ENCODE measurements at regions not wholly inside any gene's neighbourhood (a gene's known extent, or its start where the extent isn't known, plus 50 kb on each side); places are given as distances from the start of the nearest gene placed in this dataset.
"Not testable (repeated sequence)": the region's sequence is repeated elsewhere in the genome, so short reads cannot be mapped to it uniquely, and the experiment has no call there.

GRCh38 chr1:104018922-104019674 is 269.4 kb downstream of the AMY1C start:
- no peak overlapping the region for H3K27ac ChIP-seq
- no peaks in the 10 kb centered on the region for H3K36me3 ChIP-seq
- H3K4me1 ChIP-seq, result no peaks in the 10 kb centered on the region
- H3K27me3 ChIP-seq, result no peaks in the 10 kb centered on the region
- no peak overlapping the region for H3K4me3 ChIP-seq
- no peak for TF ChIP-seq CTCF (IDR thresholded peaks at IDR 0.05)
- no peak for DNase-seq (ENCODE audit: low spot score in 2 of 2)
- intact Hi-C loops (cut with DNase I), result no loop called here
- no peaks in the 10 kb centered on the region for H3K9me3 ChIP-seq

- H3K36me3 ChIP-seq, result no peaks in the 10 kb centered on the region
- H3K27ac ChIP-seq, result no peak overlapping the region
- H3K9me3 ChIP-seq, result no peaks in the 10 kb centered on the region
- H3K4me1 ChIP-seq, result no peaks in the 10 kb centered on the region
- no peaks in the 10 kb centered on the region for H3K27me3 ChIP-seq
- intact Hi-C loops (cut with DNase I), result no loop called here
- DNase-seq (ENCODE audit: low spot score in 2 of 2), result no peak
- no peak for TF ChIP-seq CTCF (IDR thresholded peaks at IDR 0.05)
- no peak overlapping the region for H3K4me3 ChIP-seq
These were observed 270.0 kb downstream of the AMY1C start for GRCh38 chr1:104019675-104020049.

GRCh38 chr1:104028416-104029035 is 278.8 kb downstream of the AMY1C start:
- no peaks in the 10 kb centered on the region for H3K36me3 ChIP-seq
- H3K4me1 ChIP-seq, result no peaks in the 10 kb centered on the region
- H3K4me3 ChIP-seq, result no peak overlapping the region
- no peak for TF ChIP-seq CTCF (IDR thresholded peaks at IDR 0.05)
- no peak overlapping the region for H3K27ac ChIP-seq
- intact Hi-C loops (cut with DNase I), result no loop called here
- H3K27me3 ChIP-seq, result no peaks in the 10 kb centered on the region
- DNase-seq (ENCODE audit: low spot score in 2 of 2), result no peak
- no peaks in the 10 kb centered on the region for H3K9me3 ChIP-seq

GRCh38 chr1:104029456-104029970 is 279.8 kb downstream of the AMY1C start:
- H3K4me3 ChIP-seq, result no peak overlapping the region
- H3K27me3 ChIP-seq, result no peaks in the 10 kb centered on the region
- H3K27ac ChIP-seq, result no peak overlapping the region
- intact Hi-C loops (cut with DNase I), result no loop called here
- no peaks in the 10 kb centered on the region for H3K4me1 ChIP-seq
- no peaks in the 10 kb centered on the region for H3K36me3 ChIP-seq
- H3K9me3 ChIP-seq, result no peaks in the 10 kb centered on the region
- TF ChIP-seq CTCF (IDR thresholded peaks at IDR 0.05), result no peak
- no peak for DNase-seq (ENCODE audit: low spot score in 2 of 2)

- H3K27ac ChIP-seq, result no peak overlapping the region
- TF ChIP-seq CTCF (IDR thresholded peaks at IDR 0.05), result no peak
- H3K27me3 ChIP-seq, result no peaks in the 10 kb centered on the region
- no peaks in the 10 kb centered on the region for H3K4me1 ChIP-seq
- no peak for DNase-seq (ENCODE audit: low spot score in 2 of 2)
- H3K9me3 ChIP-seq, result no peaks in the 10 kb centered on the region
- H3K4me3 ChIP-seq, result no peak overlapping the region
- intact Hi-C loops (cut with DNase I), result no loop called here
- H3K36me3 ChIP-seq, result no peaks in the 10 kb centered on the region
These were observed 307.1 kb downstream of the AMY1C start for GRCh38 chr1:104056786-104057185.

- H3K4me3 ChIP-seq; H3K9me3 ChIP-seq; intact Hi-C loops (cut with DNase I); DNase-seq (ENCODE audit: low spot score in 2 of 2); H3K27me3 ChIP-seq; H3K4me1 ChIP-seq; H3K36me3 ChIP-seq; H3K27ac ChIP-seq: not testable (repeated sequence)
These were observed 307.7 kb downstream of the AMY1C start for GRCh38 chr1:104057219-104057898.

- H3K27me3 ChIP-seq; intact Hi-C loops (cut with DNase I); H3K9me3 ChIP-seq; DNase-seq (ENCODE audit: low spot score in 2 of 2); H3K4me3 ChIP-seq; H3K4me1 ChIP-seq; H3K36me3 ChIP-seq; H3K27ac ChIP-seq: not testable (repeated sequence)
These were observed 311.9 kb downstream of the AMY1C start for GRCh38 chr1:104061637-104062036.
